Endodermal cell (in vitro differentiated cells): ENCODE measurements at regions not wholly inside any gene's neighbourhood (a gene's known extent, or its start where the extent isn't known, plus 50 kb on each side); places are given as distances from the start of the nearest gene placed in this dataset.

ENCODE experiments used
- DNase-seq: peaks from one replicate; pipeline ENCODE4 v3.0.0-alpha.2; 2017
- H3K27ac ChIP-seq: 2 replicates; pipeline ENCODE4 v1.5.1; 2013; ENCODE audit warnings: mild to moderate bottlenecking, low read depth, low read length, moderate library complexity
- H3K27me3 ChIP-seq: 2 replicates; pipeline ENCODE4 v1.6.1; 2013; ENCODE audit warnings: mild to moderate bottlenecking, low read length, moderate library complexity; ENCODE audit not compliant: insufficient read depth, control insufficient read depth, poor library complexity, severe bottlenecking
- H3K36me3 ChIP-seq: 2 replicates; pipeline ENCODE4 v1.7.0; 2013; ENCODE audit warnings: mild to moderate bottlenecking, low read length, moderate library complexity; ENCODE audit not compliant: control insufficient read depth, insufficient read depth
- H3K4me1 ChIP-seq: one replicate; pipeline ENCODE4 v1.7.0; 2013; ENCODE audit warnings: low read length; ENCODE audit not compliant: control insufficient read depth, insufficient read depth
- H3K4me3 ChIP-seq: 2 replicates; pipeline ENCODE4 v1.5.1; 2013; ENCODE audit warnings: mild to moderate bottlenecking, low read length, moderate library complexity
- H3K9ac ChIP-seq: 2 replicates; pipeline ENCODE4 v1.6.1; 2013; ENCODE audit warnings: mild to moderate bottlenecking, low read length, moderate library complexity; ENCODE audit not compliant: poor library complexity, severe bottlenecking; ENCODE audit errors: extremely low read depth
- H3K9me3 ChIP-seq: 2 replicates; pipeline ENCODE4 v1.6.1; 2013; ENCODE audit warnings: mild to moderate bottlenecking, low read length, moderate library complexity; ENCODE audit not compliant: control insufficient read depth
- H3K27ac Mint-ChIP-seq: 2 replicates; pipeline ENCODE4 v1.8.0; 2020; ENCODE audit warnings: mixed read lengths
- H3K27me3 Mint-ChIP-seq: 2 replicates; pipeline ENCODE4 v1.8.0; 2021; ENCODE audit warnings: mild to moderate bottlenecking, mixed read lengths; ENCODE audit not compliant: insufficient read depth
- H3K36me3 Mint-ChIP-seq: 2 replicates; pipeline ENCODE4 v1.8.0; 2020; ENCODE audit warnings: low read depth, mixed read lengths
- H3K4me1 Mint-ChIP-seq: 2 replicates; pipeline ENCODE4 v1.8.0; 2020; ENCODE audit warnings: mixed read lengths
- H3K4me3 Mint-ChIP-seq: 2 replicates; pipeline ENCODE4 v1.8.0; 2020; ENCODE audit warnings: mild to moderate bottlenecking, moderate library complexity, mixed read lengths
- H3K9me3 Mint-ChIP-seq: 2 replicates; pipeline ENCODE4 v1.8.0; 2020; ENCODE audit warnings: mild to moderate bottlenecking, mixed read lengths
- WGBS, 2 experiments: methylation state at CpG; one replicate each; pipeline versions ENCODE4 v1.1.5 to v1.1.7; 2013; ENCODE audit warnings: missing lambda C conversion rate in 2 of 2, mixed read lengths in 1 of 2; ENCODE audit not compliant: insufficient coverage in 1 of 2, insufficient read length in 1 of 2; 5-methylcytosine and 5-hydroxymethylcytosine counted together
- TF ChIP-seq, protein P1 (sequence below): fragments of 200-600 bp; sonication (generic); conservative IDR thresholded peaks from 2 replicates; pipeline ENCODE4 v1.5.0; 2021; ENCODE audit warnings: antibody characterized with exemption, mild to moderate bottlenecking

DNA sequence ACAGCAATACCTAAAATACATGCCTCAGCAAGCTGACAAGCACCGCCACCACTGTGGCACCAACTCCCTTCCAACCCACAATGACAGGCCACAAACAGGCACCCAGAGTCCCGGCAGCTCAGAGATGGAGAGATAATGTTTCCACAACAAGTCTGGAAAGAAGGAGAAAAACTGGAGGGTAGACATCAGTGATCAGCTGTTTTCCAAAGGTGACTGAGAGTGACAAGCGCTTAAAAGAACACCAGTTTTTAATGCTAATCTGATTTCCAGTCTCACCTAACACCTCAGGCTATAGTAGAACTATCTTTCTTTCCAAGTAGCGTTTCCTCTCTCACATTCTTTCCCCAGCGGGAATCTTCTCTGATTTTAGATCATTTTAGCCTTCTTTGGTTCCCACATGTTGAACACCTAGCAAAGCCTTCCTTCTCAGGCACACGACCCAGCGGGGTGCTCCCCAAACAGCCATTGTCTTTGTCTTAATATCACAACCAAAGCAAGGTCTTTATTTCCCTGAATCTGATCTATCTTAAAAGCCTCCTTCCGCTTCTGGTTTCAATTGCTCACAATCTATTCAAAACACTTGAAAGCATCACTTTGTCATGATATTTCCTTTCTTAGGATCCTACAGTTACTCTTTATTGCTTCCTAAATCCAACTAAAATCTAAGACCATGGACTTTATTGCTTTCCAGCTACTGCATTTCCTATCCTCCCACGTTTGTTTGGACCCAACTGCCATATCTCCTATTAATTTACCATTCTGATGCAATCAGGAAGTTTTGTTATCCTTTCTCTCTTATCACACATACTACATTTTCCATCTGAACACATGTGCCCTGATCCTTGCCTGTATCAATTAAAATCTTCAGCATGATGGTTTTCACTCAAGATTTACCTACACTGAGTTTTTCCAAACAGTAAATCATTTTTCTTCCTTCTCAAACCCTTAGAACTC is 282.7 kb downstream of the ADGB start:
- no peak overlapping the region for H3K27ac ChIP-seq

DNA sequence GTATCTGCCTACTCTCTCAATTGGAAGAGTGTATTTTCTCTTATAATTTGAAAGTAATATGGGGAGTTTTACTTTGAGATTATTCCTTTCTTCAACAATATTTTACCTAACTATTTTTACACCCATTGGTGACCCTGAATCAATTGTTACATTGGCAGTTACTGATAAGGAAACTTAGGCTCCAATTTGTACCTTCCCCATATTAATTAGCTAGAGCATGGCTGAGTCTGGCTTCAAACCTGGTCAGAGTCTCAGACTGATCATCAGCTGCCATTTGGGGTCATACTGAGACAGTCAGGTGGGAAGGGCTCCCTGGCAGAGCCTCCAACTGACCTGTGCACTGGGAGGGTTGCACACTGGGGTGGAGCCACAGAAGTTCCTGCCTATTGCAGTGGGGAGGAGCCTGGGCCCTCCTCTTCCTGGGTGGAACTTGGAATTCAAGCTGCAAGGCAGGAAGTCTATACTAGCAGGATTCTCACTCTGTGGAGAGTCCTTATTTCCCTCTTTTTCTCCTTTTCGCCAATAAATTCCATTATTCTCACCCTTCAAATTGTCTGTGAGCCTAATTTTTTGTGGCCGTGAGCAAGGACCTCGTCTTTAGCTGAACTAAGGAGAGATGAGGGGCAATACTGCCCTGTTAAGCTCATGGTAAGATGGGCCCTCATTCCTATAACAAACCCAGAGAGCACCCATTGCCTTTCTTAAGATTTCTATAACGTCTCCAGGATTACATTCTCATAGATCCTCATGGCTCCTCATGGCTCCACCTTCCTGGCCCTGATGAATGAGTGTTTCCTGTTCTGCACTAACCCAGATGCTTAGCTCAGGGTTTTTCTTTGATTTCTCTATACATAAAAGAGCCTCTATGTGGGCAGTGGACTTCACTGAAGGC is 285.1 kb downstream of the ADGB start:
- no peaks in the 10 kb centered on the region for H3K36me3 Mint-ChIP-seq
- TF ChIP-seq, protein P1, sequence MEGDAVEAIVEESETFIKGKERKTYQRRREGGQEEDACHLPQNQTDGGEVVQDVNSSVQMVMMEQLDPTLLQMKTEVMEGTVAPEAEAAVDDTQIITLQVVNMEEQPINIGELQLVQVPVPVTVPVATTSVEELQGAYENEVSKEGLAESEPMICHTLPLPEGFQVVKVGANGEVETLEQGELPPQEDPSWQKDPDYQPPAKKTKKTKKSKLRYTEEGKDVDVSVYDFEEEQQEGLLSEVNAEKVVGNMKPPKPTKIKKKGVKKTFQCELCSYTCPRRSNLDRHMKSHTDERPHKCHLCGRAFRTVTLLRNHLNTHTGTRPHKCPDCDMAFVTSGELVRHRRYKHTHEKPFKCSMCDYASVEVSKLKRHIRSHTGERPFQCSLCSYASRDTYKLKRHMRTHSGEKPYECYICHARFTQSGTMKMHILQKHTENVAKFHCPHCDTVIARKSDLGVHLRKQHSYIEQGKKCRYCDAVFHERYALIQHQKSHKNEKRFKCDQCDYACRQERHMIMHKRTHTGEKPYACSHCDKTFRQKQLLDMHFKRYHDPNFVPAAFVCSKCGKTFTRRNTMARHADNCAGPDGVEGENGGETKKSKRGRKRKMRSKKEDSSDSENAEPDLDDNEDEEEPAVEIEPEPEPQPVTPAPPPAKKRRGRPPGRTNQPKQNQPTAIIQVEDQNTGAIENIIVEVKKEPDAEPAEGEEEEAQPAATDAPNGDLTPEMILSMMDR: no peak
- H3K4me1 Mint-ChIP-seq: peaks cover 27% of the 10 kb centered on the region
- H3K27ac ChIP-seq: no peak overlapping the region
- no peaks in the 10 kb centered on the region for H3K27me3 Mint-ChIP-seq
- no peaks in the 10 kb centered on the region for H3K9me3 Mint-ChIP-seq
- H3K27ac Mint-ChIP-seq: no peak overlapping the region
- H3K4me3 ChIP-seq: no peak overlapping the region
- peaks cover 11% of the 10 kb centered on the region for H3K4me1 ChIP-seq
- H3K27me3 ChIP-seq: no peaks in the 10 kb centered on the region
- H3K36me3 ChIP-seq: no peaks in the 10 kb centered on the region
- H3K4me3 Mint-ChIP-seq: no peak overlapping the region
- H3K9me3 ChIP-seq: no peaks in the 10 kb centered on the region
- WGBS, 2 experiments: 93% methylated on average over 4 of the region's 4 CpGs; no CpG with 5 or more reads in 1 of the 2 experiments
- no peak for DNase-seq
- H3K9ac ChIP-seq: no peak overlapping the region

More for the DNA sequence above, 282.7 kb downstream of the ADGB start:
- Histone ChIP-seq H3K4me1 (peaks cover 18% of the 10 kb centered on the region), H3K9me3 (no peaks in the 10 kb centered on the region), H3K4me3 (no peak overlapping the region), H3K9ac (no peak overlapping the region), H3K27me3 (no peaks in the 10 kb centered on the region), H3K36me3 (no peaks in the 10 kb centered on the region)
- Mint-ChIP-seq H3K9me3 (no peaks in the 10 kb centered on the region), H3K36me3 (no peaks in the 10 kb centered on the region), H3K4me3 (no peak overlapping the region), H3K27me3 (no peaks in the 10 kb centered on the region), H3K4me1 (peaks cover 37% of the 10 kb centered on the region), H3K27ac (peak overlapping the region; percentile 48)
- WGBS, 2 experiments: 68 to 76% methylated on average over 7 to 9 of the region's 9 CpGs
- TF ChIP-seq, protein P1: no peak
- peak; percentile 71 for DNase-seq

DNA sequence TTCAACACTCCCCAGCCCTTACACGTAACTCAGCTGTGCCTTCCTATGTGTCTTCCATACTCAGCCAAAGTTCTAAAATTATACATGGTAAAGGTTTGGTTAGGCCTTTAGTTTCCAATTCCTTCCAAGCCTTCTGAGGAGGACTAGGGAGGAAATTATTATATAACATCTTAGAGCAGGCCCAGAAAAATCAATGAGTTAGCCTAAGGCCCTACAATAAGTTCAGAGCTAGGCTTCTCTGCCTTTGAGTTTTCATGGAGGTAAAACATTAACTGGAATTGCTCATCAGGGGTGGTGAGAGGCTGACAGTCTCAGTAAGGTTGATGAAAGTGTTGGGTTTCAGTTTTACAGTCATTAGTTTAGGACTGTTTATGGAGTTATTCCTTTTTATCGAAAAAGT is 286.0 kb downstream of the ADGB start:
- no peak overlapping the region for H3K4me3 ChIP-seq
- TF ChIP-seq, protein P1: no peak
- H3K9me3 Mint-ChIP-seq: no peaks in the 10 kb centered on the region
- H3K9me3 ChIP-seq: no peaks in the 10 kb centered on the region
- DNase-seq: no peak
- H3K27me3 Mint-ChIP-seq: no peaks in the 10 kb centered on the region
- H3K4me1 Mint-ChIP-seq: peaks cover 22% of the 10 kb centered on the region
- no peak overlapping the region for H3K27ac Mint-ChIP-seq
- H3K27me3 ChIP-seq: no peaks in the 10 kb centered on the region
- 93% methylated on average over 2 of the region's 2 CpGs; no CpG with 5 or more reads in 1 of the 2 experiments for WGBS, 2 experiments
- H3K4me1 ChIP-seq: peaks cover 6% of the 10 kb centered on the region
- no peaks in the 10 kb centered on the region for H3K36me3 ChIP-seq
- H3K36me3 Mint-ChIP-seq: no peaks in the 10 kb centered on the region
- H3K4me3 Mint-ChIP-seq: no peak overlapping the region
- H3K9ac ChIP-seq: no peak overlapping the region
- no peak overlapping the region for H3K27ac ChIP-seq
